ENCODE measurements at regions not wholly inside any gene's neighbourhood (a gene's known extent, or its start where the extent isn't known, plus 50 kb on each side); places are given as distances from the start of the nearest gene placed in this dataset.

GRCh38 chr13:34886121-34886875 is 55.8 kb upstream of the NBEA start:
- Histone ChIP-seq H2AFZ (ENCODE audit: low read depth, low read length) (no peak overlapping the region), H3K4me3 (ENCODE audit: low read length) (no peak overlapping the region), H3K27ac (ENCODE audit: low read length) (no peak overlapping the region), H3K4me2 (ENCODE audit: low read length) (no peak overlapping the region), H3K36me3 (replicated peaks; ENCODE audit: low read depth, low read length) (no peaks in the 10 kb centered on the region), H3K4me1 (ENCODE audit: low read length) (no peaks in the 10 kb centered on the region), H3K27me3 (ENCODE audit: low read depth, low read length) (no peaks in the 10 kb centered on the region), H4K20me1 (ENCODE audit: insufficient read depth, low read length) (no peaks in the 10 kb centered on the region), H3K79me2 (ENCODE audit: low read length) (no peaks in the 10 kb centered on the region), H3K9me3 (ENCODE audit: insufficient read depth, low read length) (no peaks in the 10 kb centered on the region), H3K9ac (ENCODE audit: low read length) (no peak overlapping the region)
- TF ChIP-seq CTCF (IDR thresholded peaks at IDR 0.05; ENCODE audit: low read depth, low read length) (no peak), EZH2phosphoT487 (IDR thresholded peaks at IDR 0.05; ENCODE audit: low read depth) (no peak)

GRCh38 chr13:34886987-34887386 is 55.1 kb upstream of the NBEA start:
- Histone ChIP-seq H3K4me1 (ENCODE audit: low read length) (no peaks in the 10 kb centered on the region), H3K36me3 (replicated peaks; ENCODE audit: low read depth, low read length) (no peaks in the 10 kb centered on the region), H3K27ac (ENCODE audit: low read length) (no peak overlapping the region), H3K4me2 (ENCODE audit: low read length) (no peak overlapping the region), H3K4me3 (ENCODE audit: low read length) (no peak overlapping the region), H2AFZ (ENCODE audit: low read depth, low read length) (no peak overlapping the region), H3K79me2 (ENCODE audit: low read length) (no peaks in the 10 kb centered on the region), H3K27me3 (ENCODE audit: low read depth, low read length) (no peaks in the 10 kb centered on the region), H4K20me1 (ENCODE audit: insufficient read depth, low read length) (no peaks in the 10 kb centered on the region), H3K9me3 (ENCODE audit: insufficient read depth, low read length) (no peaks in the 10 kb centered on the region), H3K9ac (ENCODE audit: low read length) (no peak overlapping the region)
- TF ChIP-seq EZH2phosphoT487 (IDR thresholded peaks at IDR 0.05; ENCODE audit: low read depth) (no peak), CTCF (IDR thresholded peaks at IDR 0.05; ENCODE audit: low read depth, low read length) (no peak)

Measured in OCI-LY3 (cell line).